Esophagus muscularis mucosa (tissue), 4 donors: ENCODE measurements at regions not wholly inside any gene's neighbourhood (a gene's known extent, or its start where the extent isn't known, plus 50 kb on each side); places are given as distances from the start of the nearest gene placed in this dataset.
"Not testable (repeated sequence)": the region's sequence is repeated elsewhere in the genome, so short reads cannot be mapped to it uniquely, and the experiment has no call there.

ENCODE experiments used
- DNase-seq: peaks from one replicate; pipeline ENCODE4 v3.0.0-alpha.2; 2017; ENCODE audit errors: extremely low spot score
- H3K27ac ChIP-seq, 4 donors: fragments of 200-600 bp; sonication (generic); replicated peaks in 1 of 4; 1 replicate in 3 of 4; 2 replicates in 1 of 4; pipeline ENCODE4 v1.5.1; 2016 to 2019; ENCODE audit warnings: mild to moderate bottlenecking in 1 of 4
- H3K27me3 ChIP-seq, 4 donors: fragments of 200-600 bp; sonication (generic); one replicate each; pipeline versions ENCODE4 v1.5.1 to v1.6.0; 2016 to 2019
- H3K36me3 ChIP-seq, 4 donors: fragments of 200-600 bp; sonication (generic); one replicate each; pipeline ENCODE4 v1.5.1; 2016 to 2019
- H3K4me1 ChIP-seq, 4 donors: fragments of 200-600 bp; sonication (generic); one replicate each; pipeline ENCODE4 v1.5.1; 2016 to 2019
- H3K4me3 ChIP-seq, 4 donors: fragments of 200-600 bp; sonication (generic); 1 replicate in 2 of 4; 2 replicates in 2 of 4; pipeline ENCODE4 v1.5.1; 2016 to 2019; ENCODE audit warnings: mild to moderate bottlenecking in 4 of 4, moderate library complexity in 1 of 4
- H3K9me3 ChIP-seq, 4 donors: fragments of 200-600 bp; sonication (generic); 1 replicate in 3 of 4; 2 replicates in 1 of 4; pipeline ENCODE4 v1.5.1; 2016 to 2019
- CTCF ChIP-seq, 3 experiments: fragments of 200-600 bp in 2 of 3; fragments of 450-650 bp in 1 of 3; sonication (generic) in 2 of 3; IDR thresholded peaks; one replicate each; pipeline ENCODE4 v1.5.1; 2017 to 2019; ENCODE audit warnings: antibody characterized with exemption in 3 of 3, mild to moderate bottlenecking in 2 of 3, moderate library complexity in 1 of 3
- EP300 ChIP-seq: sonication (generic); formaldehyde crosslinking; IDR thresholded peaks from one replicate; pipeline ENCODE4 v1.6.1; 2017; ENCODE audit warnings: antibody characterized with exemption
- POLR2A ChIP-seq: fragments of 450-650 bp; IDR thresholded peaks from one replicate; pipeline ENCODE4 v1.6.1; 2017; ENCODE audit warnings: antibody characterized with exemption, moderate library complexity, mild to moderate bottlenecking, low read depth
- POLR2AphosphoS5 ChIP-seq, 2 donors: sonication (generic); formaldehyde crosslinking; IDR thresholded peaks; one replicate each; pipeline ENCODE4 v1.6.1; 2017; ENCODE audit warnings: antibody characterized with exemption in 2 of 2
- WGBS: methylation state at CpG from one replicate; pipeline ENCODE4 v1.1.5; 2018; 5-methylcytosine and 5-hydroxymethylcytosine counted together
- intact Hi-C: fragments of 100-400 bp; cut with DNase I; formaldehyde crosslinking; loops from one replicate; pipeline ENCODE4 v1.15.1; 2023

GRCh38 chr1:189125694-189126093 lies 1352.0 kb downstream of the BRINP3 start:
- no peak for DNase-seq
- Histone ChIP-seq H3K9me3 (no peaks in the 10 kb centered on the region), H3K4me3 (no peak overlapping the region), H3K36me3 (no peaks in the 10 kb centered on the region), H3K27ac (no peak overlapping the region), H3K4me1 (no peaks in the 10 kb centered on the region), H3K27me3 (no peaks in the 10 kb centered on the region)
- TF ChIP-seq EP300 = no peak
- no peak for TF ChIP-seq POLR2AphosphoS5 (IDR thresholded peaks at IDR 0.05)
- no peak for TF ChIP-seq CTCF (IDR thresholded peaks at IDR 0.05)
- TF ChIP-seq POLR2A = no peak
- intact Hi-C loops = no loop called here
- WGBS = 64% methylated on average over 2 of the region's 2 CpGs

- H3K27me3 ChIP-seq = no peaks in the 10 kb centered on the region
- intact Hi-C loops = no loop called here
- TF ChIP-seq POLR2A = no peak
- no peak for TF ChIP-seq POLR2AphosphoS5 (IDR thresholded peaks at IDR 0.05)
- no peak for TF ChIP-seq EP300
- no peak for TF ChIP-seq CTCF (IDR thresholded peaks at IDR 0.05)
- 91% methylated on average over 3 of the region's 3 CpGs for WGBS
- no peaks in the 10 kb centered on the region for H3K36me3 ChIP-seq
- DNase-seq = no peak
- H3K4me3 ChIP-seq = no peak overlapping the region
- no peaks in the 10 kb centered on the region for H3K9me3 ChIP-seq
- H3K4me1 ChIP-seq = no peaks in the 10 kb centered on the region
- no peak overlapping the region for H3K27ac ChIP-seq
Measured at GRCh38 chr1:189131576-189131975, 1346.1 kb downstream of the BRINP3 start.

- H3K27ac ChIP-seq, H3K9me3 ChIP-seq, DNase-seq, H3K36me3 ChIP-seq, H3K27me3 ChIP-seq, intact Hi-C loops, H3K4me3 ChIP-seq, H3K4me1 ChIP-seq: not testable (repeated sequence)
- 95% methylated on average over 28 of the region's 29 CpGs for WGBS
Measured at GRCh38 chr1:189139748-189140147, 1337.9 kb downstream of the BRINP3 start.

GRCh38 chr1:189141056-189141455 lies 1336.6 kb downstream of the BRINP3 start:
- Histone ChIP-seq H3K4me1 (no peaks in the 10 kb centered on the region), H3K36me3 (no peaks in the 10 kb centered on the region), H3K27me3 (no peaks in the 10 kb centered on the region), H3K4me3 (no peak overlapping the region), H3K9me3 (no peaks in the 10 kb centered on the region), H3K27ac (no peak overlapping the region)
- 100% methylated on average over 1 of the region's 2 CpGs for WGBS
- TF ChIP-seq POLR2AphosphoS5 (IDR thresholded peaks at IDR 0.05) (no peak), EP300 (no peak), CTCF (IDR thresholded peaks at IDR 0.05) (no peak), POLR2A (no peak)
- intact Hi-C loops = no loop called here
- no peak for DNase-seq

- TF ChIP-seq EP300 (no peak), POLR2AphosphoS5 (IDR thresholded peaks at IDR 0.05) (no peak), POLR2A (no peak), CTCF (IDR thresholded peaks at IDR 0.05) (no peak)
- Histone ChIP-seq H3K27ac (no peak overlapping the region), H3K27me3 (no peaks in the 10 kb centered on the region), H3K4me1 (no peaks in the 10 kb centered on the region), H3K36me3 (no peaks in the 10 kb centered on the region), H3K4me3 (no peak overlapping the region), H3K9me3 (no peaks in the 10 kb centered on the region)
- WGBS = 89% methylated on average over 18 of the region's 21 CpGs
- no peak for DNase-seq
- intact Hi-C loops = no loop called here
Measured at GRCh38 chr1:189149547-189150375, 1327.9 kb downstream of the BRINP3 start.
